ENCODE measurements at regions not wholly inside any gene's neighbourhood (a gene's known extent, or its start where the extent isn't known, plus 50 kb on each side); places are given as distances from the start of the nearest gene placed in this dataset.

DNA sequence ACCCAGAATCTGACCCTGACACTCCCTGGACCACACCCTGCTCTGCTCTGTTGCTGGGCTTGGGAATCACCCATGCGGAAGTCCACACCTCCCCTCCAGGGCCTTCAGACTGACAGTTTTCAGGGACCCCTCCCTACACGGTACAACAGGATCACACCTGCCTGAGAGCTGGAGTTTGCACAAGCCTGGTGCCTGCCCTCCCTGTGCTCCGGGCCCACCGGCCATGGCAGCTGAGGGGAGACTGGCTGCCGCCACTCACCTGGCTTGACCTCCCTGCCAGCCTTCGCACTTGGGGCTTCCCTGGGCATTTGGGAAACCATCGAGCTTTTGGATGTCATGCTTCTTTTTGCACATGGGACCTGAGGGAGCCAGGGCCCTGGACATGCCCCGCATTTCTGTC, 95.9 kb upstream of the ANKRD34C start:
- DNase-seq (ENCODE audit: low read depth) = no peak
- TF ChIP-seq POLR2A (IDR thresholded peaks at IDR 0.05; ENCODE audit: extremely low read depth, insufficient read length) (no peak), MYC (IDR thresholded peaks at IDR 0.05; ENCODE audit: low read depth, low read length) (no peak), MAX (IDR thresholded peaks at IDR 0.05; ENCODE audit: low read depth, low read length) (no peak), CTCF (IDR thresholded peaks at IDR 0.05; ENCODE audit: low read depth, low read length) (no peak)
- no peak overlapping the region for H3K4me3 ChIP-seq (ENCODE audit: low read depth, low read length)

- TF ChIP-seq CTCF (IDR thresholded peaks at IDR 0.05; ENCODE audit: low read depth, low read length) (peak; percentile 57), MAX (IDR thresholded peaks at IDR 0.05; ENCODE audit: low read depth, low read length) (no peak)
- peak; percentile 46 for DNase-seq (ENCODE audit: low read depth)
- H3K4me3 ChIP-seq (ENCODE audit: low read depth, low read length) = no peak overlapping the region
Observed at GRCh38 chr15:79185199-79185598, 94.6 kb upstream of the RASGRF1 start.

DNA sequence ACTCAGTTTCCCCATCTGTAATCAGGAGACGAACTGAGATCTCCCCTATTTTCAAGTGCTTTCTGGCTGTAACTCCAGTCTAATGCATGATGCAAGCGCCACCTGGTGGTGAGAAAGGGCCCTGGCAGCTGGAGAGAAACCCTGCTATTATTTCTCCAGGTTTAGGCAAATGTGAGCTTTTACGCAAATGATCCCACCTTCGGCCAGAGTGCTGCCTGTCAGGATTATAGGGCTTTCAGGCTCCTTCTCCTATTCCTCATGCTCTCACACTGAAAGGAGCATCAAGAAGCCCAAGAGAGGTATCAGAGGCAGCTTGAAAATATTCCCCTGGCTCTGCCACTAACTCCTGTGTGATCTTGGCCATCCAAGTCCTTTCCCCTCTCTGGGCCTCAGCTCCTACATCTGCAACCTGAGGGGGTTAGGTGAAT, 93.9 kb upstream of the RASGRF1 start:
- TF ChIP-seq POLR2A (IDR thresholded peaks at IDR 0.05; ENCODE audit: extremely low read depth, insufficient read length) (no peak), MYC (IDR thresholded peaks at IDR 0.05; ENCODE audit: low read depth, low read length) (no peak), CTCF (IDR thresholded peaks at IDR 0.05; ENCODE audit: low read depth, low read length) (peak; percentile 99)
- H3K4me3 ChIP-seq (ENCODE audit: low read depth, low read length) = no peak overlapping the region
- DNase-seq (ENCODE audit: low read depth) = peak; percentile 72

- no peak for DNase-seq (ENCODE audit: low read depth)
- TF ChIP-seq MAX (IDR thresholded peaks at IDR 0.05; ENCODE audit: low read depth, low read length) (no peak), POLR2A (IDR thresholded peaks at IDR 0.05; ENCODE audit: extremely low read depth, insufficient read length) (no peak), CTCF (IDR thresholded peaks at IDR 0.05; ENCODE audit: low read depth, low read length) (no peak), MYC (IDR thresholded peaks at IDR 0.05; ENCODE audit: low read depth, low read length) (no peak)
Observed at GRCh38 chr15:79180318-79180717, 89.7 kb upstream of the RASGRF1 start.

GRCh38 chr15:79179597-79179996, 89.0 kb upstream of the RASGRF1 start:
- TF ChIP-seq CTCF (IDR thresholded peaks at IDR 0.05; ENCODE audit: low read depth, low read length) (no peak), MYC (IDR thresholded peaks at IDR 0.05; ENCODE audit: low read depth, low read length) (no peak), MAX (IDR thresholded peaks at IDR 0.05; ENCODE audit: low read depth, low read length) (no peak), POLR2A (IDR thresholded peaks at IDR 0.05; ENCODE audit: extremely low read depth, insufficient read length) (no peak)
- DNase-seq (ENCODE audit: low read depth) = no peak
- H3K4me3 ChIP-seq (ENCODE audit: low read depth, low read length) = no peak overlapping the region

More at GRCh38 chr15:79180318-79180717, 89.7 kb upstream of the RASGRF1 start:
- H3K4me3 ChIP-seq (ENCODE audit: low read depth, low read length) = no peak overlapping the region

GRCh38 chr15:79179108-79179561, 88.6 kb upstream of the RASGRF1 start:
- peak; percentile 81 for DNase-seq (ENCODE audit: low read depth)
- TF ChIP-seq CTCF (IDR thresholded peaks at IDR 0.05; ENCODE audit: low read depth, low read length) (no peak), MAX (IDR thresholded peaks at IDR 0.05; ENCODE audit: low read depth, low read length) (peak; percentile 26; the same call in 1 of the 2 replicates)
- H3K4me3 ChIP-seq (ENCODE audit: low read depth, low read length) = no peak overlapping the region

Data from NB4 (cell line).